Endothelial cell of umbilical vein (primary cell): ENCODE measurements at regions not wholly inside any gene's neighbourhood (a gene's known extent, or its start where the extent isn't known, plus 50 kb on each side); places are given as distances from the start of the nearest gene placed in this dataset.

ENCODE experiments used
- BruUV-seq: library from RNA; stranded (reverse); fragments of 400-500 nt; replicated peaks from 2 replicates; lab custom pipeline; 2021; lab: Mats Ljungman, UMichigan
- CTCF ChIA-PET: fragments of 300-600, 350-600 bp; sonication (Branson Sonifier 250); formaldehyde crosslinking; loops from one replicate; lab custom pipeline; 2021; ENCODE audit warnings: antibody characterized with exemption, inconsistent platforms; lab: Charles Lee
- POLR2A ChIA-PET: fragments of 300-600, 350-600 bp; sonication (Branson Sonifier 250); formaldehyde crosslinking; loops from one replicate; lab custom pipeline; 2021; ENCODE audit warnings: antibody characterized with exemption, inconsistent platforms; lab: Charles Lee
- DNase-seq: peaks from one replicate; pipeline ENCODE4 v3.0.0-alpha.2; 2011; ENCODE audit warnings: low read depth, low spot score
- FAIRE-seq: peaks from 2 replicates; lab custom pipeline; 2011; peaks lifted over from hg19 to GRCh38; lab: Jason Lieb, UNC
- H2AFZ ChIP-seq: 2 replicates; pipeline ENCODE4 v1.6.0; 2012; ENCODE audit warnings: low read depth, low read length, control low read depth, inconsistent platforms
- H3K27ac ChIP-seq: 2 replicates; pipeline ENCODE4 v1.5.1; 2011; ENCODE audit warnings: low read depth, mild to moderate bottlenecking, control low read depth, low read length, moderate library complexity; ENCODE audit not compliant: insufficient read depth
- H3K27me3 ChIP-seq, 2 experiments: 2 replicates each; pipeline versions ENCODE4 v1.6.0 to v1.6.1; 2011; ENCODE audit warnings: low read length in 2 of 2, mixed read lengths in 1 of 2; ENCODE audit not compliant: control insufficient read depth in 2 of 2, insufficient read depth in 2 of 2
- H3K36me3 ChIP-seq, 2 experiments: 2 replicates in 1 of 2; 3 replicates in 1 of 2; pipeline ENCODE4 v1.5.1; 2011; ENCODE audit warnings: low read length in 2 of 2, mild to moderate bottlenecking in 1 of 2, moderate library complexity in 1 of 2; ENCODE audit not compliant: control insufficient read depth in 2 of 2, insufficient read depth in 2 of 2; ENCODE audit errors: extremely low read depth in 1 of 2
- H3K4me1 ChIP-seq: 3 replicates; pipeline ENCODE4 v1.5.1; 2011; ENCODE audit warnings: mild to moderate bottlenecking, low read length; ENCODE audit not compliant: control insufficient read depth, insufficient read depth; ENCODE audit errors: extremely low read depth
- H3K4me2 ChIP-seq: 2 replicates; pipeline ENCODE4 v1.6.1; 2011; ENCODE audit warnings: low read length, control low read depth, mixed read lengths; ENCODE audit not compliant: insufficient read depth
- H3K4me3 ChIP-seq, 3 experiments: fragments of 200-600 bp in 1 of 3; sonication (generic), shearing (Covaris generic) in 1 of 3; replicated peaks in 1 of 3; 2 replicates each; pipeline ENCODE4 v1.5.1; 2011 to 2016; ENCODE audit warnings: control low read depth in 3 of 3, low read length in 3 of 3, mild to moderate bottlenecking in 2 of 3, inconsistent platforms in 1 of 3, low read depth in 1 of 3, moderate library complexity in 1 of 3; ENCODE audit not compliant: insufficient read depth in 1 of 3
- H3K79me2 ChIP-seq: 2 replicates; pipeline ENCODE4 v1.6.0; 2012; ENCODE audit warnings: low read length, inconsistent platforms; ENCODE audit not compliant: control insufficient read depth, insufficient read depth
- H3K9ac ChIP-seq: replicated peaks from 2 replicates; pipeline ENCODE3; 2011; ENCODE audit warnings: low read length, control low read depth; ENCODE audit not compliant: insufficient read depth; ENCODE audit errors: extremely low read depth
- H3K9me1 ChIP-seq: replicated peaks from 3 replicates; pipeline ENCODE4 v1.6.0; 2011; ENCODE audit warnings: mild to moderate bottlenecking, low read length; ENCODE audit not compliant: control insufficient read depth, insufficient read depth; ENCODE audit errors: extremely low read depth
- H3K9me3 ChIP-seq: replicated peaks from 2 replicates; pipeline ENCODE4 v1.5.1; 2012; ENCODE audit warnings: low read length, inconsistent platforms; ENCODE audit not compliant: control insufficient read depth, insufficient read depth
- H4K20me1 ChIP-seq: replicated peaks from 2 replicates; pipeline ENCODE3; 2011; ENCODE audit warnings: mild to moderate bottlenecking, low read length; ENCODE audit not compliant: control insufficient read depth, insufficient read depth; ENCODE audit errors: extremely low read depth
- CTCF ChIP-seq, 2 donors: IDR thresholded peaks; 1 replicate in 1 of 2; 2 replicates in 1 of 2; pipeline ENCODE4 v1.5.1; 2011; ENCODE audit warnings: low read length in 2 of 2, mild to moderate bottlenecking in 2 of 2, moderate library complexity in 2 of 2, control low read depth in 1 of 2, inconsistent platforms in 1 of 2, low read depth in 1 of 2; ENCODE audit not compliant: insufficient read depth in 1 of 2; ENCODE audit errors: extremely low read depth in 1 of 2
- EZH2 ChIP-seq: IDR thresholded peaks from 2 replicates; pipeline ENCODE4 v1.6.1; 2012; ENCODE audit warnings: borderline replicate concordance, low read depth, mild to moderate bottlenecking, moderate library complexity, low read length, inconsistent platforms; ENCODE audit not compliant: severe bottlenecking
- FOS ChIP-seq: IDR thresholded peaks from 2 replicates; pipeline ENCODE4 v1.6.1; 2011; ENCODE audit warnings: mild to moderate bottlenecking, low read length, moderate library complexity, borderline replicate concordance; ENCODE audit not compliant: insufficient read depth
- GATA2 ChIP-seq: IDR thresholded peaks from 2 replicates; pipeline ENCODE4 v1.7.0; 2011; ENCODE audit warnings: low read depth, mild to moderate bottlenecking, moderate library complexity, mixed read lengths, low read length; ENCODE audit not compliant: insufficient read length, insufficient read depth
- MAX ChIP-seq: IDR thresholded peaks from 2 replicates; pipeline ENCODE4 v1.6.1; 2011; ENCODE audit not compliant: insufficient read depth, insufficient read length
- MYC ChIP-seq: IDR thresholded peaks from one replicate; pipeline ENCODE4 v1.6.1; 2011; ENCODE audit warnings: mild to moderate bottlenecking, low read depth, low read length
- POLR2A ChIP-seq: IDR thresholded peaks from 2 replicates; pipeline ENCODE4 v1.6.1; 2012; ENCODE audit warnings: low read depth, mild to moderate bottlenecking, control low read depth, low read length
- POLR2AphosphoS5 ChIP-seq: IDR thresholded peaks from 2 replicates; pipeline ENCODE4 v1.6.1; 2012; ENCODE audit warnings: low read depth, mild to moderate bottlenecking, control low read depth, low read length, moderate library complexity; ENCODE audit not compliant: insufficient read depth
- dilution Hi-C: fragments of 300-500 bp; cut with MboI; formaldehyde crosslinking; loops from one replicate; pipeline ENCODE4 v1.15.0; 2019; ENCODE audit warnings: low sequenced_read_pairs; ENCODE audit not compliant: extremely low pct_ligation_motif_present
- intact Hi-C: fragments of 100-400 bp; cut with micrococcal nuclease; formaldehyde crosslinking; loops from one replicate; pipeline ENCODE4 v1.10.0; 2022

GRCh38 chr2:220154304-220154703 is 526.9 kb downstream of the SLC4A3 start:
- TF ChIP-seq CTCF (IDR thresholded peaks at IDR 0.05; ENCODE audit: extremely low read depth in 1 of 2, insufficient read depth in 1 of 2, low read depth in 1 of 2, low read length in 2 of 2), result no peak
- no peak for TF ChIP-seq FOS
- TF ChIP-seq MYC, result no peak
- TF ChIP-seq POLR2AphosphoS5, result no peak
- no peak for TF ChIP-seq POLR2A
- no peak for TF ChIP-seq MAX
- TF ChIP-seq GATA2, result no peak
- no peak for TF ChIP-seq EZH2
- ChIA-PET POLR2A (no interaction called here), CTCF (no interaction called here)
- no peak overlapping the region for H3K4me2 ChIP-seq
- H3K36me3 ChIP-seq, result no peaks in the 10 kb centered on the region
- peaks cover 6% of the 10 kb centered on the region for H3K9me3 ChIP-seq
- H3K27me3 ChIP-seq, result no peaks in the 10 kb centered on the region
- no peak overlapping the region for H3K27ac ChIP-seq
- H4K20me1 ChIP-seq, result no peaks in the 10 kb centered on the region
- H3K9ac ChIP-seq, result no peak overlapping the region
- no TSS peak for BruUV-seq
- FAIRE-seq, result no peak
- no peak overlapping the region for H2AFZ ChIP-seq
- H3K79me2 ChIP-seq, result no peaks in the 10 kb centered on the region
- dilution Hi-C loops, result no loop called here
- no peaks in the 10 kb centered on the region for H3K9me1 ChIP-seq
- no peaks in the 10 kb centered on the region for H3K4me1 ChIP-seq
- no peak overlapping the region for H3K4me3 ChIP-seq
- no peak for DNase-seq
- intact Hi-C loops, result no loop called here
